SU-DHL-6 (cell line): ENCODE measurements at regions not wholly inside any gene's neighbourhood (a gene's known extent, or its start where the extent isn't known, plus 50 kb on each side); places are given as distances from the start of the nearest gene placed in this dataset.

Experiments used
- EZH2phosphoT487 ChIP-seq: fragments of 200-600 bp; sonication (generic), shearing (Covaris generic); conservative IDR thresholded peaks from 2 replicates; pipeline ENCODE4 v1.6.1; 2018; ENCODE audit warnings: mild to moderate bottlenecking, antibody characterized with exemption, low read length, moderate library complexity, mixed read lengths
- TF ChIP-seq, protein P1 (sequence below): fragments of 200-600 bp; sonication (generic); IDR thresholded peaks from one replicate; pipeline ENCODE4 v1.5.1; 2017; ENCODE audit warnings: antibody characterized with exemption, mild to moderate bottlenecking, low read length, moderate library complexity; ENCODE audit not compliant: insufficient read depth, poor library complexity, severe bottlenecking

- TF ChIP-seq, protein P1, sequence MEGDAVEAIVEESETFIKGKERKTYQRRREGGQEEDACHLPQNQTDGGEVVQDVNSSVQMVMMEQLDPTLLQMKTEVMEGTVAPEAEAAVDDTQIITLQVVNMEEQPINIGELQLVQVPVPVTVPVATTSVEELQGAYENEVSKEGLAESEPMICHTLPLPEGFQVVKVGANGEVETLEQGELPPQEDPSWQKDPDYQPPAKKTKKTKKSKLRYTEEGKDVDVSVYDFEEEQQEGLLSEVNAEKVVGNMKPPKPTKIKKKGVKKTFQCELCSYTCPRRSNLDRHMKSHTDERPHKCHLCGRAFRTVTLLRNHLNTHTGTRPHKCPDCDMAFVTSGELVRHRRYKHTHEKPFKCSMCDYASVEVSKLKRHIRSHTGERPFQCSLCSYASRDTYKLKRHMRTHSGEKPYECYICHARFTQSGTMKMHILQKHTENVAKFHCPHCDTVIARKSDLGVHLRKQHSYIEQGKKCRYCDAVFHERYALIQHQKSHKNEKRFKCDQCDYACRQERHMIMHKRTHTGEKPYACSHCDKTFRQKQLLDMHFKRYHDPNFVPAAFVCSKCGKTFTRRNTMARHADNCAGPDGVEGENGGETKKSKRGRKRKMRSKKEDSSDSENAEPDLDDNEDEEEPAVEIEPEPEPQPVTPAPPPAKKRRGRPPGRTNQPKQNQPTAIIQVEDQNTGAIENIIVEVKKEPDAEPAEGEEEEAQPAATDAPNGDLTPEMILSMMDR, result no peak
- no peak for TF ChIP-seq EZH2phosphoT487
Measured at GRCh38 chr5:97628807-97629206, 445.8 kb upstream of the RIOK2 start.
